Tibial nerve (tissue), 4 donors: ENCODE measurements at regions not wholly inside any gene's neighbourhood (a gene's known extent, or its start where the extent isn't known, plus 50 kb on each side); places are given as distances from the start of the nearest gene placed in this dataset.

ENCODE experiments used
- DNase-seq, 2 donors: peaks; one replicate each; pipeline ENCODE4 v3.0.0-alpha.2; 2019; ENCODE audit warnings: low spot score in 2 of 2
- H3K27ac ChIP-seq, 4 donors: fragments of 200-600 bp; sonication (generic) in 3 of 4; one replicate each; pipeline ENCODE4 v1.5.1; 2017 to 2019; ENCODE audit warnings: mild to moderate bottlenecking in 1 of 4
- H3K27me3 ChIP-seq, 2 donors: fragments of 200-600 bp; sonication (generic) in 1 of 2; one replicate each; pipeline versions ENCODE4 v1.5.1 to v1.6.0; 2017 to 2019
- H3K36me3 ChIP-seq, 3 donors: fragments of 200-600 bp; sonication (generic); one replicate each; pipeline ENCODE4 v1.5.1; 2018 to 2019
- H3K4me1 ChIP-seq, 4 donors: fragments of 200-600 bp; sonication (generic) in 3 of 4; one replicate each; pipeline ENCODE4 v1.5.1; 2017 to 2019
- H3K4me3 ChIP-seq, 4 donors: fragments of 200-600 bp; sonication (generic) in 3 of 4; one replicate each; pipeline ENCODE4 v1.5.1; 2017 to 2019; ENCODE audit warnings: mild to moderate bottlenecking in 1 of 4, moderate library complexity in 1 of 4
- H3K9me3 ChIP-seq, 4 donors: fragments of 200-600 bp; sonication (generic) in 3 of 4; one replicate each; pipeline ENCODE4 v1.5.1; 2017 to 2019
- CTCF ChIP-seq, 5 experiments: fragments of 200-600 bp in 3 of 5; fragments of 450-650 bp in 2 of 5; sonication (generic) in 3 of 5; IDR thresholded peaks; one replicate each; pipeline ENCODE4 v1.5.1; 2016 to 2019; ENCODE audit warnings: antibody characterized with exemption in 5 of 5, mild to moderate bottlenecking in 3 of 5, moderate library complexity in 2 of 5
- EP300 ChIP-seq, 2 donors: sonication (generic); formaldehyde crosslinking; IDR thresholded peaks; one replicate each; pipeline ENCODE4 v1.6.1; 2017; ENCODE audit warnings: antibody characterized with exemption in 2 of 2, mild to moderate bottlenecking in 1 of 2
- POLR2A ChIP-seq, 2 donors: fragments of 450-650 bp; IDR thresholded peaks; one replicate each; pipeline ENCODE4 v1.6.1; 2017; ENCODE audit warnings: antibody characterized with exemption in 2 of 2, mild to moderate bottlenecking in 2 of 2, moderate library complexity in 2 of 2
- WGBS, 2 donors: methylation state at CpG; one replicate each; pipeline ENCODE4 v1.1.5; 2018; 5-methylcytosine and 5-hydroxymethylcytosine counted together

DNA sequence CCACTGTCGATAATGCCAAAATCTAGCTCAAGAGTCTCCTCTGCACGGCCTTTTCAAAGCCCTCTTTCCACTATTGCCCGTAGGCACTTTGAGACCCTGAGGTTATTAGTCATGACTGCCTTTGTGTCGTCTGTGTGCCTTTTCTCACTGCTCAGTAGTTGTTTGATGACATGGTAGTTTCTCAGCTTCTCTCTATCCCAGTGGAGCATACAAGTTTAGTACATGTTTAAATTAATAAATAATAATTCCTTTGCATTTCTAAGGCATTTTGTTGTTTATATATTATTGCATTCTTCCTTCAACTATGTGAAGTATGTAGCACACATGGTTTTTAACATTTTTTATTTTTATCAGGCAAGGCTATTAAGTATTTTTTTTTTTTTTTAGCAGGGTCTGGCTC lies 458.1 kb downstream of the PCNX1 start:
- Histone ChIP-seq H3K9me3 (no peaks in the 10 kb centered on the region), H3K36me3 (no peaks in the 10 kb centered on the region), H3K4me3 (no peak overlapping the region), H3K4me1 (peaks cover 0 to 43% (median 15%) of the 10 kb centered on the region in 4 donors), H3K27me3 (no peaks in the 10 kb centered on the region), H3K27ac (peak overlapping the region in 3 of 4 donors; percentile 36 to 80 (median 75))
- DNase-seq, result no peak
- 70 to 77% methylated on average over 4 of the region's 4 CpGs for WGBS, 2 donors
- TF ChIP-seq EP300 (IDR thresholded peaks at IDR 0.05) (no peak), POLR2A (IDR thresholded peaks at IDR 0.05) (no peak), CTCF (IDR thresholded peaks at IDR 0.05) (no peak)

DNA sequence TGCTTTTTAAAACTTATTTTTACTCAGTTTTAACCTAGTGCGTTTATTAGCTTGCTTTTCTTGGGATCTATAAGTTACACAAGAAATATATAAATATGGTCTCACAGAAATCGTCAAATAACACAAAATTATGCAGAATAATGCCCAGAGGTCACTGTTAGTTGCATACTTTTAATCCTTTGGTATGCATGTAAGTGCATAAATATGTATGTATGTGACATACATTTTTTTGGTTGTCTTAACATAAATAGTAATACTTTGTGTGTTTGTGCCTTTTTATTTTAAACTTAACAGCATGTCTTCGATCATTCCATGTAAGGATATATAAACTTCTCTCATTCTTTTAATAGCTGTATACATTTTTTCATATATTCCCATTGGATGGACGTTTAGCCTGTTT lies 459.6 kb downstream of the PCNX1 start:
- Histone ChIP-seq H3K9me3 (no peaks in the 10 kb centered on the region), H3K27me3 (no peaks in the 10 kb centered on the region), H3K36me3 (no peaks in the 10 kb centered on the region), H3K4me3 (no peak overlapping the region), H3K4me1 (peaks cover 0 to 38% (median 18%) of the 10 kb centered on the region in 4 donors), H3K27ac (no peak overlapping the region)
- TF ChIP-seq EP300 (IDR thresholded peaks at IDR 0.05) (no peak), POLR2A (IDR thresholded peaks at IDR 0.05) (no peak), CTCF (IDR thresholded peaks at IDR 0.05) (no peak)
- WGBS, 2 donors, result 81 to 86% methylated on average over 4 of the region's 4 CpGs
- no peak for DNase-seq

DNA sequence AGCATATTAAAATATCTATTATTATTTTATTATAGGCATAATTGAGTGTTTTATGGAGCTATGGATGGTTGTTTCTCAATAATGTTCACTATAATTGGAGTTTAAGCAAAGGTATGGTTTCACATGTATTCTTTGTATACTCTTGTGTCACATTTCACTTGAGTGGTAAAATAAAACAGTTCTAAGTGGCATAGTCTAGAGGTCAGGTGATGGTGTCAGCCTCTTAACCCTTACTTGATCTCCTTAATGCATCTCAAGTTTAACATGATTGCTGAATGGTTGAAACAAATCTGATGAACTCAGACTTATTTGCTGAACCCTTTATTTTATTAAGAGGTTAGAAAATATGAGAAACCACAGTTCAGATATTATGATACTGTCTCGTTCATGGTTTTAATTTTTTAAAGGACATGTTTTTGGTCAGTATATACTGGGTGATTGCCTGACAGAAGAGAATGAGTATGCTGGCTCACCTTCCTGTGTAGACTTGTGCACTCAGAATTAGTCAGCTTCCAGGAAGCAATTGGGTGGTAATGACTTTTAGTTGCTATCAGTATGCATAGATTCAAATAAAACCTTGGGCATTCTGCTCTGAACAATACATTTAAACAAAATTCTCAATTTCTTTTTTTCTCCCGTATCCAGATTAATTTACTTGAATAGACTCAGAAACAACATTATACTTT lies 464.6 kb downstream of the PCNX1 start:
- Histone ChIP-seq H3K27ac (peak overlapping the region in 2 of 4 donors; percentile 68 to 80), H3K36me3 (no peaks in the 10 kb centered on the region), H3K4me1 (peaks cover 0 to 25% (median 11%) of the 10 kb centered on the region in 4 donors), H3K4me3 (no peak overlapping the region), H3K9me3 (no peaks in the 10 kb centered on the region), H3K27me3 (no peaks in the 10 kb centered on the region)
- no peak for TF ChIP-seq POLR2A (IDR thresholded peaks at IDR 0.05)
- TF ChIP-seq CTCF (IDR thresholded peaks at IDR 0.05), result no peak
- TF ChIP-seq EP300 (IDR thresholded peaks at IDR 0.05), result no peak
- no peak for DNase-seq
- WGBS, 2 donors, result 36 to 40% methylated on average over 2 of the region's 2 CpGs

DNA sequence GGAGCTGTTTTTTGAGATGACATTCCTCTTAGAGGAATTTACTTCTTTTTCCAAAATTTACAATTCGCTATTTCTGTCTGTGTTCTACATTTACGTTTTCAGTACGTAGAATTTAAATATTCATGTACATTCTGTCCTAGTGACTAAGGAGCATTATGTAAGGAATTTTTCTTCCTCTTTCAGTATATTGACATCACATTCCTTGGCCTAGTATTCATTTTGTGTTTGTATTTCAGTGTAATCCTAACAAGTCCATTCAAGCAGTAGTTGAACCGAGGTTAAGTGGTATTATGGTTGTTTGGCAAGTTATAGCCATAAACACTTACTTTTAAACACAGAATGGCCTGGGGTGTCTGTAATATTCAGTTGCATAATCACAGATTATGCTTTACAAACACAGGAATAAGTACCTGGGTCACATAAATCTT lies 465.2 kb downstream of the PCNX1 start:
- WGBS, 2 donors, result 29 to 37% methylated on average over 4 of the region's 4 CpGs
- Histone ChIP-seq H3K9me3 (peaks cover 0 to 5% (median 0%) of the 10 kb centered on the region in 4 donors), H3K4me3 (no peak overlapping the region), H3K27ac (peak overlapping the region in 2 of 4 donors; percentile 68 to 80), H3K4me1 (peaks cover 0 to 25% (median 11%) of the 10 kb centered on the region in 4 donors), H3K27me3 (no peaks in the 10 kb centered on the region), H3K36me3 (no peaks in the 10 kb centered on the region)
- no peak for DNase-seq
- TF ChIP-seq CTCF (IDR thresholded peaks at IDR 0.05) (no peak), EP300 (IDR thresholded peaks at IDR 0.05) (peak; percentile 43 to 67), POLR2A (IDR thresholded peaks at IDR 0.05) (no peak)

- H3K4me1 ChIP-seq, result peaks cover 0 to 25% (median 11%) of the 10 kb centered on the region in 4 donors
- H3K4me3 ChIP-seq, result no peak overlapping the region
- DNase-seq, result no peak
- peaks cover 0 to 7% (median 0%) of the 10 kb centered on the region in 4 donors for H3K9me3 ChIP-seq
- no peaks in the 10 kb centered on the region for H3K36me3 ChIP-seq
- peak overlapping the region in 2 of 4 donors; percentile 37 to 47 for H3K27ac ChIP-seq
- no peaks in the 10 kb centered on the region for H3K27me3 ChIP-seq
- TF ChIP-seq POLR2A (IDR thresholded peaks at IDR 0.05) (no peak), CTCF (IDR thresholded peaks at IDR 0.05) (no peak), EP300 (IDR thresholded peaks at IDR 0.05) (no peak)
- 62 to 68% methylated on average over 1 of the region's 1 CpG for WGBS, 2 donors
Measured at GRCh38 chr14:71373773-71374172, 466.5 kb downstream of the PCNX1 start.
